K562 (cell line): ENCODE measurements at regions not wholly inside any gene's neighbourhood (a gene's known extent, or its start where the extent isn't known, plus 50 kb on each side); places are given as distances from the start of the nearest gene placed in this dataset.

Experiments
- ATAC-seq: fragments of 200-7000 bp; cut with Tn5 transposase; 3 replicates; pipeline ENCODE4 v1.9.1; 2020; ENCODE audit warnings: moderate library complexity
- BruUV-seq: library from RNA; stranded (reverse); fragments of 400-500 nt; replicated peaks from 2 replicates; lab custom pipeline; 2021; lab: Mats Ljungman, UMichigan
- CTCF ChIA-PET: fragments of 300-600 bp; formaldehyde crosslinking; extraction: SDS; loops from one replicate; lab custom pipeline; 2021; ENCODE audit warnings: low intra/inter-chr PET ratio; lab: Yijun Ruan, JAX
- POLR2A ChIA-PET: fragments of 300-600, 350-650 bp; sonication (Branson Sonifier 250); formaldehyde crosslinking; extraction: SDS; loops from one replicate; lab custom pipeline; 2021; ENCODE audit warnings: antibody characterized with exemption, inconsistent platforms; lab: Yijun Ruan, JAX
- DNase-seq, 4 experiments: peaks; one replicate each; pipeline versions ENCODE4 v3.0.0 to v3.0.0-alpha.2; 2011 to 2018; ENCODE audit warnings: low spot score in 3 of 4, mixed read lengths in 3 of 4; ENCODE audit errors: extremely low read depth in 1 of 4
- FAIRE-seq: peaks from 2 replicates; lab custom pipeline; 2011; peaks lifted over from hg19 to GRCh38; lab: Jason Lieb, UNC
- H2AFZ ChIP-seq: 2 replicates; pipeline ENCODE4 v1.6.0; 2011; ENCODE audit warnings: low read depth, low read length, control low read depth, inconsistent platforms
- H3K27ac ChIP-seq: fragments of 200-600 bp; 3 replicates; pipeline ENCODE4 v1.8.0; 2011; ENCODE audit warnings: low read depth, mild to moderate bottlenecking, control low read depth, inconsistent platforms, low read length, moderate library complexity, mixed read lengths; ENCODE audit errors: extremely low read depth
- H3K27me3 ChIP-seq, 2 experiments: fragments of 300-600 bp in 1 of 2; 2 replicates in 1 of 2; 3 replicates in 1 of 2; pipeline versions ENCODE4 v1.6.0 to v1.8.0; 2011; ENCODE audit warnings: inconsistent platforms in 2 of 2, low read length in 2 of 2, mild to moderate bottlenecking in 1 of 2, mixed read lengths in 1 of 2, moderate library complexity in 1 of 2; ENCODE audit not compliant: control insufficient read depth in 2 of 2, insufficient read depth in 2 of 2
- H3K36me3 ChIP-seq: fragments of 300-600 bp; 3 replicates; pipeline ENCODE4 v1.8.0; 2011; ENCODE audit warnings: mild to moderate bottlenecking, low read length, inconsistent platforms; ENCODE audit not compliant: control insufficient read depth, insufficient read depth
- H3K4me1 ChIP-seq, 2 experiments: fragments of 200-600 bp in 1 of 2; replicated peaks in 1 of 2; 2 replicates in 1 of 2; 3 replicates in 1 of 2; pipeline versions ENCODE4 v1.5.1 to v1.8.0; 2011; ENCODE audit warnings: inconsistent platforms in 2 of 2, low read length in 2 of 2, mild to moderate bottlenecking in 1 of 2, mixed read lengths in 1 of 2, moderate library complexity in 1 of 2; ENCODE audit not compliant: control insufficient read depth in 2 of 2, insufficient read depth in 2 of 2
- H3K4me2 ChIP-seq: 2 replicates; pipeline ENCODE4 v1.6.1; 2011; ENCODE audit warnings: low read length, control low read depth, inconsistent platforms, mixed read lengths; ENCODE audit not compliant: insufficient read depth
- H3K4me3 ChIP-seq: fragments of 200-600 bp; sonication (generic), shearing (Covaris generic); 2 replicates; pipeline ENCODE4 v1.5.1; 2016; ENCODE audit warnings: control low read depth, inconsistent platforms
- H3K79me2 ChIP-seq: fragments of 200-600 bp; 3 replicates; pipeline ENCODE4 v1.8.0; 2011; ENCODE audit warnings: low read length, inconsistent platforms; ENCODE audit not compliant: control insufficient read depth, insufficient read depth
- H3K9ac ChIP-seq, 2 experiments: 2 replicates each; pipeline versions ENCODE4 v1.6.0 to v1.6.1; 2011; ENCODE audit warnings: low read depth in 2 of 2, low read length in 2 of 2, control low read depth in 1 of 2, inconsistent platforms in 1 of 2, mild to moderate bottlenecking in 1 of 2, mixed read lengths in 1 of 2; ENCODE audit not compliant: insufficient read depth in 1 of 2
- H3K9me1 ChIP-seq: one replicate; pipeline ENCODE4 v1.6.0; 2011; ENCODE audit warnings: inconsistent platforms, mild to moderate bottlenecking, low read length, moderate library complexity; ENCODE audit not compliant: control insufficient read depth, insufficient read depth
- H3K9me3 ChIP-seq: replicated peaks from 2 replicates; pipeline ENCODE4 v1.5.1; 2011; ENCODE audit warnings: low read depth, low read length, inconsistent platforms; ENCODE audit not compliant: control insufficient read depth, insufficient read depth
- H4K20me1 ChIP-seq: replicated peaks from 2 replicates; pipeline ENCODE4 v1.6.1; 2011; ENCODE audit warnings: low read length, inconsistent platforms, mixed read lengths; ENCODE audit not compliant: control insufficient read depth, insufficient read depth
- ELK3 ChIP-seq: fragments of 450-650 bp; formaldehyde crosslinking; IDR thresholded peaks from 2 replicates; pipeline ENCODE4 v1.4.0; 2020; ENCODE audit warnings: mild to moderate bottlenecking
- KLF10 ChIP-seq: fragments of 250-450 bp; sonication (Bioruptor Pico); IDR thresholded peaks from 2 replicates; pipeline ENCODE4 v1.6.1; 2021; ENCODE audit warnings: matching md5 sums
- NR0B1 ChIP-seq: fragments of 450-650 bp; IDR thresholded peaks from one replicate; pipeline ENCODE4 v1.6.1; 2018; ENCODE audit warnings: mild to moderate bottlenecking, moderate library complexity; ENCODE audit not compliant: partially characterized antibody
- POLR3A ChIP-seq: IDR thresholded peaks from 2 replicates; pipeline ENCODE4 v1.6.1; 2011; ENCODE audit warnings: borderline replicate concordance, mild to moderate bottlenecking, moderate library complexity; ENCODE audit not compliant: insufficient read length, insufficient read depth; ENCODE audit errors: extremely low read depth
- RHOXF2B ChIP-seq: fragments of 250-450 bp; sonication (Bioruptor Pico); conservative IDR thresholded peaks from 2 replicates; pipeline ENCODE4 v1.5.1; 2021
- ZNF175 ChIP-seq: fragments of 200-800 bp; sonication (Bioruptor generic); IDR thresholded peaks from 2 replicates; pipeline ENCODE4 v1.6.1; 2016; ENCODE audit warnings: low read depth, mild to moderate bottlenecking, missing genetic modification characterization, missing compliant biosample characterization
- WGBS: fragments of 100-300 bp; shearing (Covaris generic); methylation state at CpG from one replicate; pipeline ENCODE4 v1.1.6; 2016; ENCODE audit warnings: low coverage, mixed read lengths; ENCODE audit not compliant: insufficient coverage; ENCODE audit errors: missing lambda C conversion rate; 5-methylcytosine and 5-hydroxymethylcytosine counted together
- in situ Hi-C: fragments of 300-500 bp; cut with MboI; formaldehyde crosslinking; loops from 4 replicates; pipeline ENCODE4 v1.15.0; 2018; ENCODE audit warnings: inconsistent platforms, mixed read lengths
- intact Hi-C: fragments of 100-400 bp; cut with micrococcal nuclease; formaldehyde crosslinking; loops from 2 replicates; pipeline ENCODE4 v1.14.2; 2022
- TF ChIP-seq, protein P1 (sequence below), 2 experiments: IDR thresholded peaks; 2 replicates each; pipeline ENCODE4 v1.6.1; 2011; ENCODE audit warnings: borderline replicate concordance in 1 of 2, control low read depth in 1 of 2, low read depth in 1 of 2, low read length in 1 of 2, mild to moderate bottlenecking in 1 of 2, mixed read lengths in 1 of 2, moderate library complexity in 1 of 2; ENCODE audit not compliant: insufficient read depth in 1 of 2, insufficient read length in 1 of 2, poor library complexity in 1 of 2, severe bottlenecking in 1 of 2; ENCODE audit errors: extremely low read depth in 1 of 2

DNA sequence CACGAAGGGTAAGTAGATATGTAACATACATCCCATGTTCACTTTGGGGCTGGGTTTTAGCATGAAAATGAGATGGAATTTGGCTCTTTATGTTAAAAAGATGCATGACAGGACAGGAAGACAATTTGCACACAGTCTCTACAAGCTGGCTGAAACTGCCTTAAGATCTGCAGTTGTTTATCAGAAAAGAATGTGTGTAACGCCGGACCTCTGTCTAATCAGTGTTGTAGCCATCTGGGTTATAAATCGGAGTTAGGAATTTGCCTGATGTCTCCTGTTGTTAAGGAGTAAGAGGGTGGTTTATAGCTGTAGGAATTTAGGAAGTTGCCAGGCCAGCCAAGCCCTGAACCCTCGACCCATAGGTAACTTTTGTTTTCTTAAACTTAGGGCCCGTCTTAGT, 562.9 kb upstream of the FAT1 start (continued):
- TF ChIP-seq ELK3 (CRISPR knock-in tag) (no peak), KLF10 (CRISPR knock-in tag) (no peak), POLR3A (no peak), RHOXF2B (CRISPR knock-in tag) (no peak), NR0B1 (no peak)
- TF ChIP-seq, protein P1, sequence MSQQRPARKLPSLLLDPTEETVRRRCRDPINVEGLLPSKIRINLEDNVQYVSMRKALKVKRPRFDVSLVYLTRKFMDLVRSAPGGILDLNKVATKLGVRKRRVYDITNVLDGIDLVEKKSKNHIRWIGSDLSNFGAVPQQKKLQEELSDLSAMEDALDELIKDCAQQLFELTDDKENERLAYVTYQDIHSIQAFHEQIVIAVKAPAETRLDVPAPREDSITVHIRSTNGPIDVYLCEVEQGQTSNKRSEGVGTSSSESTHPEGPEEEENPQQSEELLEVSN (IDR thresholded peaks at IDR 0.05; ENCODE audit: borderline replicate concordance in 1 of 2, extremely low read depth in 1 of 2, insufficient read depth in 1 of 2, insufficient read length in 1 of 2, low read depth in 1 of 2, low read length in 1 of 2, poor library complexity in 1 of 2, severe bottlenecking in 1 of 2), result no peak

DNA sequence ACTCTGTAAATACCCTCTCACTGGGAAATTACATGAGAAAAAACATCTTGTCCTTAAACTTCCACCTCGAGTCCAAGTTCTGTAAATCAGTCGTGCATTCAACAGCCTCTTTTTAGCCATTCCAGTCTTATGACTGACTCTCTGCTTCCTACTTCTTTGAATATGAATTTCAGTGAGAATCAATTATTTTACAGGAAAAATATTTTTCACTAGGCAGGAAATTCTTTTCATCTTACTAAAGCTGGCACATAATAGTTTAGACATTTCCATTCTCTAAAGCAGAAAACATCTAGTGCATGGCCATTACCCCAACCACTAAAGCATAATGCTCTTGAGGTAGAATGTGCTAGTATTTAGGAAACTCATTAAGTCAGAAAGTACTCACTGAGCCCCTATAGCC, 565.7 kb upstream of the FAT1 start:
- no peak overlapping the region for H2AFZ ChIP-seq
- TF ChIP-seq ZNF175, result no peak
- no peaks in the 10 kb centered on the region for H3K36me3 ChIP-seq
- intact Hi-C loops, result no loop called here
- ATAC-seq, result no peak
- no peak for FAIRE-seq
- ChIA-PET CTCF (no interaction called here), POLR2A (no interaction called here)
- no peak overlapping the region for H3K27ac ChIP-seq
- BruUV-seq, result no TSS peak
- no peaks in the 10 kb centered on the region for H3K9me1 ChIP-seq
- no peak overlapping the region for H3K4me2 ChIP-seq
- H3K4me1 ChIP-seq, result no peaks in the 10 kb centered on the region
- no peaks in the 10 kb centered on the region for H3K79me2 ChIP-seq
- no peaks in the 10 kb centered on the region for H3K9me3 ChIP-seq
- H4K20me1 ChIP-seq, result no peaks in the 10 kb centered on the region
- H3K27me3 ChIP-seq, result no peaks in the 10 kb centered on the region
- WGBS, result 0% methylated on average over 2 of the region's 2 CpGs
- DNase-seq, result no peak
- in situ Hi-C loops, result no loop called here
- no peak overlapping the region for H3K4me3 ChIP-seq
- H3K9ac ChIP-seq, result no peak overlapping the region
